Ishikawa (cell line): ENCODE measurements at regions not wholly inside any gene's neighbourhood (a gene's known extent, or its start where the extent isn't known, plus 50 kb on each side); places are given as distances from the start of the nearest gene placed in this dataset.

Source experiments
- CEBPB ChIP-seq: IDR thresholded peaks from 2 replicates; pipeline ENCODE4 v1.6.1; 2012
- CREB1 ChIP-seq: IDR thresholded peaks from 2 replicates; pipeline ENCODE4 v1.6.1; 2012; ENCODE audit warnings: low read depth
- EGR1 ChIP-seq: IDR thresholded peaks from 2 replicates; pipeline ENCODE4 v1.6.1; 2012
- EP300 ChIP-seq: IDR thresholded peaks from 2 replicates; pipeline ENCODE4 v1.6.1; 2012; ENCODE audit warnings: borderline replicate concordance
- FOXM1 ChIP-seq: IDR thresholded peaks from 2 replicates; pipeline ENCODE4 v1.6.1; 2012; ENCODE audit warnings: low read depth, borderline replicate concordance
- MAX ChIP-seq: IDR thresholded peaks from 2 replicates; pipeline ENCODE4 v1.6.1; 2012
- NFIC ChIP-seq: IDR thresholded peaks from 2 replicates; pipeline ENCODE4 v1.6.1; 2012
- RAD21 ChIP-seq: IDR thresholded peaks from 2 replicates; pipeline ENCODE4 v1.6.1; 2012; ENCODE audit warnings: low read depth
- REST ChIP-seq: IDR thresholded peaks from 2 replicates; pipeline ENCODE4 v1.6.1; 2012; ENCODE audit warnings: low read depth, mild to moderate bottlenecking
- TAF1 ChIP-seq: IDR thresholded peaks from 2 replicates; pipeline ENCODE4 v1.6.1; 2012; ENCODE audit warnings: low read depth, mild to moderate bottlenecking
- TCF12 ChIP-seq: IDR thresholded peaks from 2 replicates; pipeline ENCODE4 v1.6.1; 2012; ENCODE audit warnings: low read depth
- TEAD4 ChIP-seq: IDR thresholded peaks from 2 replicates; pipeline ENCODE4 v1.6.1; 2012
- USF1 ChIP-seq: IDR thresholded peaks from 2 replicates; pipeline ENCODE4 v1.6.1; 2012
- YY1 ChIP-seq: IDR thresholded peaks from 2 replicates; pipeline ENCODE4 v1.6.1; 2012; ENCODE audit warnings: low read depth
- ZBTB7A ChIP-seq: IDR thresholded peaks from 2 replicates; pipeline ENCODE4 v1.6.1; 2012; ENCODE audit warnings: low read depth

- no peak for TF ChIP-seq TEAD4
- no peak for TF ChIP-seq ZBTB7A
- no peak for TF ChIP-seq MAX
- no peak for TF ChIP-seq EP300
- no peak for TF ChIP-seq YY1
- TF ChIP-seq CREB1, result no peak
- TF ChIP-seq NFIC, result no peak
Observed at GRCh38 chr18:53764086-53764485, 460.4 kb downstream of the MBD2 start.

- TF ChIP-seq NFIC, result no peak
- TF ChIP-seq REST, result no peak
- TF ChIP-seq USF1, result no peak
- TF ChIP-seq CEBPB, result no peak
- no peak for TF ChIP-seq TAF1
- no peak for TF ChIP-seq EGR1
- no peak for TF ChIP-seq MAX
- no peak for TF ChIP-seq ZBTB7A
- TF ChIP-seq EP300, result no peak
- TF ChIP-seq FOXM1, result no peak
- TF ChIP-seq RAD21, result no peak
Observed at GRCh38 chr18:53757328-53757727, 467.1 kb downstream of the MBD2 start.

GRCh38 chr18:53756610-53756972 is 467.9 kb downstream of the MBD2 start:
- TF ChIP-seq RAD21 (no peak), YY1 (no peak), NFIC (no peak), ZBTB7A (no peak), CREB1 (no peak), USF1 (no peak), REST (no peak)

- TF ChIP-seq EP300 (no peak), CEBPB (no peak), FOXM1 (no peak), TEAD4 (no peak), CREB1 (no peak), ZBTB7A (no peak), MAX (no peak)
Observed at GRCh38 chr18:53755914-53756609, 468.4 kb downstream of the MBD2 start.

GRCh38 chr18:53754154-53754553 is 470.3 kb downstream of the MBD2 start:
- TF ChIP-seq RAD21 (no peak), YY1 (no peak), TCF12 (no peak), MAX (no peak), TAF1 (no peak)

GRCh38 chr18:53753601-53754000 is 470.9 kb downstream of the MBD2 start:
- TF ChIP-seq TEAD4 (no peak), CREB1 (no peak), TCF12 (no peak), RAD21 (no peak), CEBPB (no peak), FOXM1 (no peak)
